AG09319 (cell line): ENCODE measurements at regions not wholly inside any gene's neighbourhood (a gene's known extent, or its start where the extent isn't known, plus 50 kb on each side); places are given as distances from the start of the nearest gene placed in this dataset.
"Not testable (repeated sequence)": the region's sequence is repeated elsewhere in the genome, so short reads cannot be mapped to it uniquely, and the experiment has no call there.

Experiments
- DNase-seq: peaks from one replicate; pipeline ENCODE4 v3.0.0-alpha.2; 2010; ENCODE audit warnings: low read depth; ENCODE audit errors: extremely low read depth
- TF ChIP-seq, protein P1 (sequence below): IDR thresholded peaks from 2 replicates; pipeline ENCODE4 v1.5.1; 2011; ENCODE audit warnings: low read depth, mild to moderate bottlenecking, inconsistent platforms, low read length, moderate library complexity

- TF ChIP-seq, protein P1, sequence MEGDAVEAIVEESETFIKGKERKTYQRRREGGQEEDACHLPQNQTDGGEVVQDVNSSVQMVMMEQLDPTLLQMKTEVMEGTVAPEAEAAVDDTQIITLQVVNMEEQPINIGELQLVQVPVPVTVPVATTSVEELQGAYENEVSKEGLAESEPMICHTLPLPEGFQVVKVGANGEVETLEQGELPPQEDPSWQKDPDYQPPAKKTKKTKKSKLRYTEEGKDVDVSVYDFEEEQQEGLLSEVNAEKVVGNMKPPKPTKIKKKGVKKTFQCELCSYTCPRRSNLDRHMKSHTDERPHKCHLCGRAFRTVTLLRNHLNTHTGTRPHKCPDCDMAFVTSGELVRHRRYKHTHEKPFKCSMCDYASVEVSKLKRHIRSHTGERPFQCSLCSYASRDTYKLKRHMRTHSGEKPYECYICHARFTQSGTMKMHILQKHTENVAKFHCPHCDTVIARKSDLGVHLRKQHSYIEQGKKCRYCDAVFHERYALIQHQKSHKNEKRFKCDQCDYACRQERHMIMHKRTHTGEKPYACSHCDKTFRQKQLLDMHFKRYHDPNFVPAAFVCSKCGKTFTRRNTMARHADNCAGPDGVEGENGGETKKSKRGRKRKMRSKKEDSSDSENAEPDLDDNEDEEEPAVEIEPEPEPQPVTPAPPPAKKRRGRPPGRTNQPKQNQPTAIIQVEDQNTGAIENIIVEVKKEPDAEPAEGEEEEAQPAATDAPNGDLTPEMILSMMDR, result no peak
- DNase-seq, result no peak
Measured at GRCh38 chr13:73521290-73521624, 462.5 kb downstream of the KLF5 start.

DNA sequence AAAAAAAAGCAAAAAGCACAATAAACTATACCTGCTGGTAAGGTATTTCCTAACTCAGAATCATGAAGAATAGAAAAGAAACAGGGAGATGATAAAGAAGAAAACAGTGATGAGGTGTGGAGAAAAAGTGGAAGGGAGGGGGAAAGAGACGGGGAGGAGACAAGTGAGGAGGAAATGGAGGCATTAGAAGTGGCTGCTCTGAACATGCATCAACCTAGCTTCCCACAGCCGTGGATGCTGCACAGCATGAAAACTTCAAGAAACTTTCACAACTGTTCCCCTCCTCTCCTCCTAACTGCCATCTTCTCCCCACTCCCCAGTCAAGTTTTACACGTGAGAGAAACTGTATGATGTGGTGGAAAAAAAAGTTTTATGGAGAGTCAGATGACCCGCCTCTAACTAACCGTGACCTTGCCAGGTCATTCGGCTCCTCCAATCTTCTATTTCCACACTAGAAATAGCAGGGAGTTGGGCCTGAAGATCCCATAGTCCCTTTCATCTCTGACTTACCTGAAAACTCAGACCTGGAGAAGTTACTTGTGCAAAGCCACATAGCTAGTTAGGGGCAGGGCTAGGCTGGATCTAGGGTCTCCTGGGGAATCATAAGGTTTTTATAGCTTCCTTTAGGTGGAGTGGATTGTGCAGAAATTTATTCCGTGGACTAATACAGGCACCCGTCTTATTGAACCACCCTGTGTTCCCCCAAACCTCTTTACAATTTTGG is 461.9 kb downstream of the KLF5 start:
- TF ChIP-seq, protein P1, result no peak

GRCh38 chr13:73520135-73520534 is 461.3 kb downstream of the KLF5 start:
- DNase-seq, result not testable (repeated sequence)

More for the DNA sequence above, 461.9 kb downstream of the KLF5 start:
- DNase-seq, result no peak

DNA sequence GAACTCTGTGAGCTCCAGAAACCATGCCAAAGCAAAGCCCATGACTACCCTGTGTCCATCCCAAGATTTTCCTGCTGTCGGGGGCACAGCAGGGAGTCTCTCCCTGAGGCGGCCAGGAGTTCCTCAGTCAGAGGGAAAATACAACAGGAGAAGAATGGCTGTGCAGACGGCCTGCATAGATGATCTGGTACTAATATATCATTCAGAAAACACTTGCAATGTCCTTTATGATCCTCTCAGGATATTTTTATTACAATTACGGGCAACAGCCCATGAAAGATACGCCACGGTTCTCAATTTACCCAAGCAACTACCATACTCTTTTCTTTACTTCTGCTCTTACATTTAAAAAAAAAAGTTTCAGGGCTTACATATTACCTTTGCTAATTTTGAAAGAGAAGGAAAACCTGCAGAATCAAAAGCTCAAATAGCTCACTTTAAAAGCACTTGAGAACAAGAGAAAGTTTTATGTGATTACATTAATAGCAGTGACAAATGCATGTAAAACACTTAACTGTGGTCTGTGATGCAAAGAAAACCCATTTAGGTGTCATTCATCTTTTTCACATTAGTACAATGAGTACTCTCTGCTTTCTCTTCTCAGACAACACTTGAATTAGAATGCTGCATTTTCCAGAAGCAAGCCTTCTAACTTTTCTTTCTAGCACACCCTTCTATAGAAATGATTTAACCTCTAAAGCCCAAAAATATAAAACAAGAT is 460.8 kb downstream of the KLF5 start:
- DNase-seq, result no peak
- TF ChIP-seq, protein P1, result no peak

GRCh38 chr13:73517766-73518165 is 459.0 kb downstream of the KLF5 start:
- TF ChIP-seq, protein P1, result no peak
- no peak for DNase-seq

DNA sequence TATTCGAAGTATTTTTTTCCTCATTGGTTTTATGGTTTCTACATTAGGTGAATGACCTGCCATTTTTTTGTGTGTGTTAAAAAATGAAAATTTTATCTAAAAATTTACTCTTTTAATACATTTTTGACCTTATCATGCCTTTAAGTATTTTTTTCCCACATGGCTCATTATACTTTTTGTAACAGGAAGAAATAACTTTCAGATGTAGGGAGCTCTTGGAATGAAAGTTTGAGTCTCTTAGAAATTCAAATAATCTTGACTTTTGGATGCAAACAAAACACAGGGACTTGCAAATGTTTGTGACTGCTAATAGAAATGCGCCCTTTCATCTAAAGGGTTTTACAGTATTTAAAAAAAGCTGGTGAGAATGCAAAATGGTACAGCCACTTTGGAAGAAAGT is 457.9 kb downstream of the KLF5 start:
- TF ChIP-seq, protein P1, result no peak
- DNase-seq, result no peak

DNA sequence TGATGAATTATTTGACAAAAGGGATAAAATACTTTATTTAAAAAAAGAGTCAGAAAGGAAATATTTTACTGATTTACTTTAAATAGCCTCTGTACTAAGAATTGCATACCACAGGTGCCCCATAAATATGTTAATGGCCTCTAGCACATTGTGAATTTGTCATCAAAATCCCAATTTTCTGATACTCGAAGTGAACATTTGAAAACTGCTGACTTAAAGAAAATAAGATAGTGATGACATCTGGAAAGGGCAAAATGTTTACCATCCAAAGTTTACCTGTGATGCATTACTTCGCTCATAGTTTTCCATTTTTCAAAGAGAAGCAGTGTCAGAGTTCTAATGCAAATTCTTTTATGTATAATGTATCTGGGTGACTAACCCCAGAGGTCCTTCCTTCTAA is 455.4 kb downstream of the KLF5 start:
- no peak for DNase-seq
- TF ChIP-seq, protein P1, result no peak

DNA sequence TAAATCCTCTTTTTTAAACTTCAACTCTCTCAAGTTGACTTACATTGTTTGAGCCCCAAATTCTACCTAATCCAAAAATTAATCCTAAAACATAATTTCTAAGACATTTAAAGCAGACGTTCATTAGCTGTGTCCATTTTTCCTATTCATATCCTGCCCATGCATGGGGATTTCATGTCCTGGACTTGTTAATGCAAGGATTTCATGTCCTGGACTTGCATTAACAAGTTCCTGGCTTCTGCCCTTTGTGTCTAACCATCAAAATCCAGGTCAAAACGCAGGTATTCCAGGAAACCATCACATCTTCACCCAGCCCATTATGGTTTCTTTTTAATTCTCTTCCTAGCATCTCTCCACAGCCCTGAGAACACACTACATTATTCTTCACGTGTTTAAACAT is 454.9 kb downstream of the KLF5 start:
- no peak for DNase-seq

More for the DNA sequence above, 454.9 kb downstream of the KLF5 start:
- TF ChIP-seq, protein P1, result no peak
